HL-60/S4 treated with retinoic acid at 250 ng/mL for 4 days and 3 days (cell line): ENCODE measurements at regions not wholly inside any gene's neighbourhood (a gene's known extent, or its start where the extent isn't known, plus 50 kb on each side); places are given as distances from the start of the nearest gene placed in this dataset.
"Not testable (repeated sequence)": the region's sequence is repeated elsewhere in the genome, so short reads cannot be mapped to it uniquely, and the experiment has no call there.

Experiments used
- in situ Hi-C: fragments of 300-500 bp; cut with MboI; formaldehyde crosslinking; loops from 2 replicates; pipeline ENCODE4 v1.7.0; 2022; ENCODE audit warnings: low sequenced_read_pairs

GRCh38 chr20:22836211-22836610 lies 198.9 kb upstream of the SSTR4 start:
- in situ Hi-C loops = no loop called here

GRCh38 chr20:22836877-22837276 lies 198.2 kb upstream of the SSTR4 start:
- in situ Hi-C loops = no loop called here

GRCh38 chr20:22838001-22838400 lies 197.1 kb upstream of the SSTR4 start:
- in situ Hi-C loops = no loop called here

- in situ Hi-C loops = no loop called here
Observed at GRCh38 chr20:22841846-22842245, 193.3 kb upstream of the SSTR4 start.

- in situ Hi-C loops = no loop called here
Observed at GRCh38 chr20:22842793-22843192, 192.3 kb upstream of the SSTR4 start.

GRCh38 chr20:22844959-22845358 lies 190.2 kb upstream of the SSTR4 start:
- in situ Hi-C loops = no loop called here

GRCh38 chr20:22846863-22847262 lies 188.2 kb upstream of the SSTR4 start:
- in situ Hi-C loops = no loop called here

GRCh38 chr20:22848364-22848763 lies 186.7 kb upstream of the SSTR4 start:
- in situ Hi-C loops = no loop called here

- in situ Hi-C loops = not testable (repeated sequence)
Observed at GRCh38 chr20:22851679-22852346, 183.3 kb upstream of the SSTR4 start.

- in situ Hi-C loops = no loop called here
Observed at GRCh38 chr20:22861231-22861980, 173.7 kb upstream of the SSTR4 start.

- in situ Hi-C loops = no loop called here
Observed at GRCh38 chr20:22861990-22862389, 173.1 kb upstream of the SSTR4 start.

- in situ Hi-C loops = no loop called here
Observed at GRCh38 chr20:22862671-22863230, 172.4 kb upstream of the SSTR4 start.

GRCh38 chr20:22863826-22864225 lies 171.3 kb upstream of the SSTR4 start:
- in situ Hi-C loops = no loop called here

- in situ Hi-C loops = no loop called here
Observed at GRCh38 chr20:22866812-22867341, 168.2 kb upstream of the SSTR4 start.

GRCh38 chr20:22878166-22878565 lies 156.9 kb upstream of the SSTR4 start:
- in situ Hi-C loops = no loop called here

GRCh38 chr20:22880277-22880676 lies 154.8 kb upstream of the SSTR4 start:
- in situ Hi-C loops = no loop called here

GRCh38 chr20:22887796-22888195 lies 147.3 kb upstream of the SSTR4 start:
- in situ Hi-C loops = no loop called here

GRCh38 chr20:22890594-22891300 lies 144.4 kb upstream of the SSTR4 start:
- in situ Hi-C loops = no loop called here

- in situ Hi-C loops = no loop called here
Observed at GRCh38 chr20:22901164-22901563, 133.9 kb upstream of the SSTR4 start.

GRCh38 chr20:22901921-22902320 lies 133.2 kb upstream of the SSTR4 start:
- in situ Hi-C loops = no loop called here

GRCh38 chr20:22904386-22904785 lies 130.7 kb upstream of the SSTR4 start:
- in situ Hi-C loops = no loop called here
